Upper lobe of left lung (tissue), 6 donors: ENCODE measurements at regions not wholly inside any gene's neighbourhood (a gene's known extent, or its start where the extent isn't known, plus 50 kb on each side); places are given as distances from the start of the nearest gene placed in this dataset.

ENCODE experiments used
- ATAC-seq, 2 donors: fragments of 200-7000 bp; cut with Tn5 transposase; one replicate each; pipeline ENCODE4 v1.9.1; 2022; ENCODE audit warnings: mild to moderate bottlenecking in 2 of 2, moderate library complexity in 2 of 2; ENCODE audit not compliant: low FRiP score in 2 of 2
- DNase-seq, 2 donors: peaks; one replicate each; pipeline ENCODE4 v3.0.0-alpha.2; 2019 to 2020
- H3K27ac ChIP-seq, 4 donors: fragments of 200-600 bp; sonication (generic); one replicate each; pipeline ENCODE4 v1.5.1; 2016 to 2019
- H3K27me3 ChIP-seq, 4 donors: fragments of 200-600 bp; sonication (generic); one replicate each; pipeline ENCODE4 v1.5.1; 2017 to 2019
- H3K36me3 ChIP-seq, 4 donors: fragments of 200-600 bp; sonication (generic); one replicate each; pipeline ENCODE4 v1.5.1; 2016 to 2019
- H3K4me1 ChIP-seq, 4 donors: fragments of 200-600 bp; sonication (generic); one replicate each; pipeline ENCODE4 v1.5.1; 2018 to 2019
- H3K4me3 ChIP-seq, 4 donors: fragments of 200-600 bp; sonication (generic); one replicate each; pipeline ENCODE4 v1.5.1; 2017 to 2019; ENCODE audit warnings: mild to moderate bottlenecking in 2 of 4, moderate library complexity in 1 of 4
- H3K9me3 ChIP-seq, 4 donors: fragments of 200-600 bp; sonication (generic); one replicate each; pipeline ENCODE4 v1.5.1; 2018 to 2019
- EP300 ChIP-seq, 4 donors: sonication (generic); formaldehyde crosslinking; IDR thresholded peaks; one replicate each; pipeline ENCODE4 v1.5.1; 2017; ENCODE audit warnings: antibody characterized with exemption in 4 of 4, control low read depth in 2 of 4
- POLR2A ChIP-seq, 4 donors: fragments of 450-650 bp; IDR thresholded peaks; one replicate each; pipeline ENCODE4 v1.5.1; 2016 to 2017; ENCODE audit warnings: antibody characterized with exemption in 4 of 4, mild to moderate bottlenecking in 2 of 4
- POLR2AphosphoS5 ChIP-seq, 2 donors: sonication (generic); formaldehyde crosslinking; IDR thresholded peaks; one replicate each; pipeline ENCODE4 v1.5.1; 2017; ENCODE audit warnings: antibody characterized with exemption in 2 of 2
- WGBS, 2 donors: methylation state at CpG; one replicate each; pipeline ENCODE4 v1.1.5; 2017 to 2018; 5-methylcytosine and 5-hydroxymethylcytosine counted together
- TF ChIP-seq, protein P1 (sequence below), 6 experiments: fragments of 450-650 bp in 4 of 6; fragments of 200-600 bp in 2 of 6; sonication (generic) in 2 of 6; IDR thresholded peaks; one replicate each; pipeline ENCODE4 v1.5.1; 2016 to 2019; ENCODE audit warnings: antibody characterized with exemption in 6 of 6
- donor health status: DM: no; HTN: no; CAD: no; lungs with moderate emphysema.
- donor health status: DM: no; HTN: yes; CAD: no; lungs with severe emphysema.

DNA sequence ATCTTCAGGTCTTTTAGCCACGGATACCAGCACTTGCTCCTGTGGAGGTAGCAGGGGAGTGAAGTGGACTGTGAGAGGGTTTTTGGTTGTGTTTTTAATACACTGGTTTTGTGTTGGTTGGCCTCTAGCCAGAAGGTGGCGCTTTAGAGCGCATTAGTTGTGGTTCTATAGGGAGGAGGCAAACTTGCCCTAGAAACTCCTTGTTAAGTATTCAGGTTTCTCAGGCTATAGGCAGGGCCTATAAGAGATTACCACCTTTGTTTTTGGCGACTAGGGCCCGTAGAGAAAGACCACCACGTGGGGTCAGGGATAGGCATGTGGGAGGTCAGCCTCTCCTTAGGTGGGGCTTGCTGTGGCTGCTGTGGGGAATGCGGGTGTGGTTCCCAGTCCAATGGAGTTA lies 221.6 kb upstream of the SPANXN4 start:
- H3K36me3 ChIP-seq: no peaks in the 10 kb centered on the region
- H3K27ac ChIP-seq: no peak overlapping the region
- H3K4me1 ChIP-seq: no peaks in the 10 kb centered on the region
- no peak for DNase-seq
- TF ChIP-seq POLR2AphosphoS5 (IDR thresholded peaks at IDR 0.05) (no peak), POLR2A (IDR thresholded peaks at IDR 0.05) (no peak), EP300 (IDR thresholded peaks at IDR 0.05) (no peak)
- TF ChIP-seq, protein P1, sequence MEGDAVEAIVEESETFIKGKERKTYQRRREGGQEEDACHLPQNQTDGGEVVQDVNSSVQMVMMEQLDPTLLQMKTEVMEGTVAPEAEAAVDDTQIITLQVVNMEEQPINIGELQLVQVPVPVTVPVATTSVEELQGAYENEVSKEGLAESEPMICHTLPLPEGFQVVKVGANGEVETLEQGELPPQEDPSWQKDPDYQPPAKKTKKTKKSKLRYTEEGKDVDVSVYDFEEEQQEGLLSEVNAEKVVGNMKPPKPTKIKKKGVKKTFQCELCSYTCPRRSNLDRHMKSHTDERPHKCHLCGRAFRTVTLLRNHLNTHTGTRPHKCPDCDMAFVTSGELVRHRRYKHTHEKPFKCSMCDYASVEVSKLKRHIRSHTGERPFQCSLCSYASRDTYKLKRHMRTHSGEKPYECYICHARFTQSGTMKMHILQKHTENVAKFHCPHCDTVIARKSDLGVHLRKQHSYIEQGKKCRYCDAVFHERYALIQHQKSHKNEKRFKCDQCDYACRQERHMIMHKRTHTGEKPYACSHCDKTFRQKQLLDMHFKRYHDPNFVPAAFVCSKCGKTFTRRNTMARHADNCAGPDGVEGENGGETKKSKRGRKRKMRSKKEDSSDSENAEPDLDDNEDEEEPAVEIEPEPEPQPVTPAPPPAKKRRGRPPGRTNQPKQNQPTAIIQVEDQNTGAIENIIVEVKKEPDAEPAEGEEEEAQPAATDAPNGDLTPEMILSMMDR (IDR thresholded peaks at IDR 0.05): no peak
- no peaks in the 10 kb centered on the region for H3K27me3 ChIP-seq
- H3K9me3 ChIP-seq: no peaks in the 10 kb centered on the region
- ATAC-seq: no peak
- no peak overlapping the region for H3K4me3 ChIP-seq
- WGBS, 2 donors: 62 to 67% methylated on average over 1 to 7 of the region's 7 CpGs

DNA sequence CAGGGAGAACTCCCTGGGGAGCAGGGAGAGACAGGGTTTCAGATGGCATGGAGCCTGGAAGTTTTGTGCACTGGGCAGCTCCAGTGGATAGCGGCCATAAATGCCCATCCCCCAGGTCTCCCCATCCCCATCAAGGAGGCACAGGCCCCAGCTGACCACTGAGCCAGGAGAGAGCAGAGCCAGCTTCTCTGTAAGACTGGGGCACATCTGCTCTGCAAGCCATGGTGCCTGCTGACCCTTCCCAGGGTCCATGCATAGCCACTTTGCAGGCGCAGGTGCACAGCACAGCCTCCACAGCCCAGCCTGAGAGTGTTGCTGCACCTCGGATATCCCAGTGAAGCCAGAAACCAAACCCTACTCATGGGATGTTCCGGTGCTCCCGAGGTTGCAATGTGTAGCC lies 206.3 kb upstream of the SPANXN4 start:
- Histone ChIP-seq H3K4me1 (no peaks in the 10 kb centered on the region), H3K4me3 (no peak overlapping the region), H3K27ac (no peak overlapping the region), H3K36me3 (no peaks in the 10 kb centered on the region), H3K27me3 (no peaks in the 10 kb centered on the region), H3K9me3 (no peaks in the 10 kb centered on the region)
- WGBS, 2 donors: 81% methylated on average over 5 of the region's 5 CpGs; no CpG with 5 or more reads in 1 of the 2 donors
- TF ChIP-seq EP300 (IDR thresholded peaks at IDR 0.05): no peak
- no peak for TF ChIP-seq POLR2AphosphoS5 (IDR thresholded peaks at IDR 0.05)
- TF ChIP-seq, protein P1 (IDR thresholded peaks at IDR 0.05): no peak
- TF ChIP-seq POLR2A (IDR thresholded peaks at IDR 0.05): no peak
- no peak for DNase-seq
- ATAC-seq: peak in 1 of 2 donors; percentile 34

DNA sequence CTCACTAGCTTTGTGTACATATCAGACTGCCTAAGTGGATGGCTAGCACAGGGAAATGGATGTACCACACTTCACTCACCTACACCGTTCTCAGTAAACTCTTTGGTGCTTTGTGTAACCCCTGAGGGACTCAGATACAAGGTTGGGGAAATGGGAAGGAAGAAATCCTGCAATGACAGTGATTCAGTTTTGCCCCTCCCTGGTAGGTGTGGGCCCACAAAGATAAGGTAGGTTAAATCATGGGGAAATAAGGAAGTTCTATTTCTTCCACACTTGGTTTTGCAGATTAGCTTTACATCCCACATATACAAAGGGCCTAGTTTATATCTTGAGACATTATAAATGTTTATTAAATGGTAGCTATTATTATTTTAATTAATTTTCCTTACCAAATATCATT lies 197.6 kb upstream of the SPANXN4 start:
- no peak for ATAC-seq

DNA sequence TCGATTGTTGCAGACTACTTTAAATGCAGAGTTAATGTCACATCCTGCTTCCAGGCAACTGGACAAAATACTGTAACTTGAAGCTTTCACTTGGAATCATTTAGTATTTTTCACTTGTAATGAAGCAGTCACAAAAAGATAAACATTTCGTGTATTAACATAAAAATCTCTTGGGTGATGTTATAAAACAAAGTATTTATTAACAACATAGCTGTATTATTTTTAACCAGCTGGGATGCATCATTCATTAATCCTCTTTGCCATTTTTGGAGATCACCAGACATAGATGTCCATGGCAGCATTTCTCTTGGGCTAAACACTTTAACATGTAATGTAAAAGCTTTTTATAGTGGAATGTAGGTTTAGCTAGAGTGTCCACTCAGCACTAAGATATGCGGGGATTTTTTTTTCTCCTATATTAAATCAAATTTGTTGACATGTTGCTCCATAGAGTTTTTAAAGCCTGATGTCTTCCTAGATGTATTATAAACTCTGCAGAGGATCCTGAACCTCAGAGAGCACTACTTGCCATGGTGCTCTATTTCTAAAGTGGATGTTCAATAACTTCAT lies 193.7 kb upstream of the SPANXN4 start:
- Histone ChIP-seq H3K4me1 (no peaks in the 10 kb centered on the region), H3K9me3 (no peaks in the 10 kb centered on the region), H3K4me3 (no peak overlapping the region), H3K27me3 (no peaks in the 10 kb centered on the region), H3K36me3 (no peaks in the 10 kb centered on the region), H3K27ac (no peak overlapping the region)
- 50 to 69% methylated on average over 3 of the region's 3 CpGs for WGBS, 2 donors
- TF ChIP-seq, protein P1 (IDR thresholded peaks at IDR 0.05): no peak
- TF ChIP-seq POLR2AphosphoS5 (IDR thresholded peaks at IDR 0.05) (no peak), EP300 (IDR thresholded peaks at IDR 0.05) (no peak), POLR2A (IDR thresholded peaks at IDR 0.05) (no peak)
- ATAC-seq (no peak), DNase-seq (no peak)

More for the DNA sequence above, 197.6 kb upstream of the SPANXN4 start:
- Histone ChIP-seq H3K9me3 (no peaks in the 10 kb centered on the region), H3K27ac (no peak overlapping the region), H3K36me3 (no peaks in the 10 kb centered on the region), H3K27me3 (no peaks in the 10 kb centered on the region), H3K4me3 (no peak overlapping the region), H3K4me1 (no peaks in the 10 kb centered on the region)
- TF ChIP-seq POLR2AphosphoS5 (IDR thresholded peaks at IDR 0.05) (no peak), POLR2A (IDR thresholded peaks at IDR 0.05) (no peak), EP300 (IDR thresholded peaks at IDR 0.05) (no peak)
- TF ChIP-seq, protein P1 (IDR thresholded peaks at IDR 0.05): no peak
- DNase-seq: no peak
- 40 to 67% methylated on average over 1 of the region's 1 CpG for WGBS, 2 donors

DNA sequence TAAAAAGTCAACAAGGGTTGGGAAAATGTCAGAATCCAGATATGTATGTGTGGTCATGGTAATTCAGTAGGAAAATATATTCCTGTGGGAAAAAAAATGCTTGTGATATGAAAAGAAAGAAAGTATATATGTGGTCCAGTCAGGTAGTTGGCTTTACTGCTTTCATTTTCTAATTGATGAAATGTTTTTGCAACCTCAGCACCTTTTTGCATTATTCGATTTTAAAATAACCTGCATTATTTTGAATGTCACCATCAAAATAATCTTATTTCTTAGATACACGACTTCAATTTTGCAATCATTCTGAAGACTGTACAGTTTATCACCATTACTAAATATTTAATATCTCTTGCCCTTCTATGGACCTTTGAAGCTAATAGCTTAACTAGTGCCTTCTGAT lies 170.8 kb upstream of the SPANXN4 start:
- Histone ChIP-seq H3K27ac (no peak overlapping the region), H3K27me3 (no peaks in the 10 kb centered on the region), H3K36me3 (no peaks in the 10 kb centered on the region), H3K9me3 (no peaks in the 10 kb centered on the region), H3K4me1 (no peaks in the 10 kb centered on the region), H3K4me3 (no peak overlapping the region)
- 63 to 85% methylated on average over 2 of the region's 2 CpGs for WGBS, 2 donors
- ATAC-seq: no peak
- TF ChIP-seq EP300 (IDR thresholded peaks at IDR 0.05): no peak
- TF ChIP-seq, protein P1 (IDR thresholded peaks at IDR 0.05): no peak
- TF ChIP-seq POLR2AphosphoS5 (IDR thresholded peaks at IDR 0.05): no peak
- no peak for TF ChIP-seq POLR2A (IDR thresholded peaks at IDR 0.05)
- DNase-seq: no peak
